RWPE2 (cell line): ENCODE measurements at regions not wholly inside any gene's neighbourhood (a gene's known extent, or its start where the extent isn't known, plus 50 kb on each side); places are given as distances from the start of the nearest gene placed in this dataset.

Source experiments
- ATAC-seq: fragments of 200-7000 bp; cut with Tn5 transposase; 3 replicates; pipeline ENCODE4 v1.9.1; 2021; ENCODE audit warnings: low read depth
- DNase-seq: peaks from one replicate; pipeline ENCODE4 v3.0.0-alpha.2; 2020; ENCODE audit warnings: low spot score
- H3K27ac ChIP-seq: fragments of 450-650 bp; 2 replicates; pipeline ENCODE4 v1.5.1; 2017; ENCODE audit warnings: mild to moderate bottlenecking; ENCODE audit not compliant: poor library complexity, severe bottlenecking
- H3K27me3 ChIP-seq: fragments of 250-450 bp; sonication (Bioruptor Pico); 2 replicates; pipeline ENCODE4 v1.5.1; 2021; ENCODE audit warnings: mild to moderate bottlenecking, moderate library complexity; ENCODE audit not compliant: insufficient read depth, poor library complexity, severe bottlenecking
- H3K36me3 ChIP-seq: fragments of 250-450 bp; sonication (Bioruptor Pico); 2 replicates; pipeline ENCODE4 v1.5.1; 2020; ENCODE audit warnings: low read depth, mild to moderate bottlenecking, moderate library complexity
- H3K4me1 ChIP-seq: fragments of 250-450 bp; sonication (Bioruptor Pico); 2 replicates; pipeline ENCODE4 v1.5.1; 2021; ENCODE audit warnings: mild to moderate bottlenecking, moderate library complexity; ENCODE audit not compliant: insufficient read depth, poor library complexity, severe bottlenecking
- H3K4me3 ChIP-seq: fragments of 250-450 bp; sonication (Bioruptor Pico); 2 replicates; pipeline ENCODE4 v1.5.1; 2021; ENCODE audit warnings: mild to moderate bottlenecking, moderate library complexity; ENCODE audit not compliant: severe bottlenecking
- H3K9me3 ChIP-seq: fragments of 250-450 bp; sonication (Bioruptor Pico); 2 replicates; pipeline ENCODE4 v1.5.1; 2021; ENCODE audit warnings: mild to moderate bottlenecking, moderate library complexity; ENCODE audit not compliant: severe bottlenecking
- TF ChIP-seq, protein P1 (sequence below): fragments of 450-650 bp; IDR thresholded peaks from one replicate; pipeline ENCODE4 v1.5.1; 2017; ENCODE audit warnings: mild to moderate bottlenecking, moderate library complexity; ENCODE audit not compliant: poor library complexity, severe bottlenecking

DNA sequence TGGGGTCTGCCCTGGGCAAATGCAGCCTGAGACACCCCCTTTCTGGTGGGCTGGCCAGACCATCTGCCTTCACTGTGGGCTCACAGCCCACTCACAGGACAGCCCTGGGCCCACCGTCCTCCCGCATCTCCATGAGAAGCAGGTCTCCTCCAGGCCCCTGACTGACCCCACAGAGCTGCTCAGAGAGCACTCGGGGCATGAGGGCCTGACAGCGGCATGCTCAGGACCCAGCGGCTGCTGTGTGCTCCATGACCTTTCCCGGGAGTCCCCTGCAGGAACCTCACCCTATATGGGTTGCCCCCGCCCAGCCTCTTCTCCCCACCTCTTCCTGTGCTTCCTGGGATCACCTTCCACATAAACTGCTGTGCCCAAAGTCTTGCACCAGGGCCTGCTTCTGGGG lies 162.4 kb upstream of the CST7 start:
- no peaks in the 10 kb centered on the region for H3K36me3 ChIP-seq
- no peak overlapping the region for H3K27ac ChIP-seq
- ATAC-seq (no peak), DNase-seq (no peak)
- TF ChIP-seq, protein P1, sequence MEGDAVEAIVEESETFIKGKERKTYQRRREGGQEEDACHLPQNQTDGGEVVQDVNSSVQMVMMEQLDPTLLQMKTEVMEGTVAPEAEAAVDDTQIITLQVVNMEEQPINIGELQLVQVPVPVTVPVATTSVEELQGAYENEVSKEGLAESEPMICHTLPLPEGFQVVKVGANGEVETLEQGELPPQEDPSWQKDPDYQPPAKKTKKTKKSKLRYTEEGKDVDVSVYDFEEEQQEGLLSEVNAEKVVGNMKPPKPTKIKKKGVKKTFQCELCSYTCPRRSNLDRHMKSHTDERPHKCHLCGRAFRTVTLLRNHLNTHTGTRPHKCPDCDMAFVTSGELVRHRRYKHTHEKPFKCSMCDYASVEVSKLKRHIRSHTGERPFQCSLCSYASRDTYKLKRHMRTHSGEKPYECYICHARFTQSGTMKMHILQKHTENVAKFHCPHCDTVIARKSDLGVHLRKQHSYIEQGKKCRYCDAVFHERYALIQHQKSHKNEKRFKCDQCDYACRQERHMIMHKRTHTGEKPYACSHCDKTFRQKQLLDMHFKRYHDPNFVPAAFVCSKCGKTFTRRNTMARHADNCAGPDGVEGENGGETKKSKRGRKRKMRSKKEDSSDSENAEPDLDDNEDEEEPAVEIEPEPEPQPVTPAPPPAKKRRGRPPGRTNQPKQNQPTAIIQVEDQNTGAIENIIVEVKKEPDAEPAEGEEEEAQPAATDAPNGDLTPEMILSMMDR, result no peak
- no peaks in the 10 kb centered on the region for H3K9me3 ChIP-seq
- no peaks in the 10 kb centered on the region for H3K27me3 ChIP-seq
- H3K4me3 ChIP-seq, result no peak overlapping the region
- H3K4me1 ChIP-seq, result no peaks in the 10 kb centered on the region

DNA sequence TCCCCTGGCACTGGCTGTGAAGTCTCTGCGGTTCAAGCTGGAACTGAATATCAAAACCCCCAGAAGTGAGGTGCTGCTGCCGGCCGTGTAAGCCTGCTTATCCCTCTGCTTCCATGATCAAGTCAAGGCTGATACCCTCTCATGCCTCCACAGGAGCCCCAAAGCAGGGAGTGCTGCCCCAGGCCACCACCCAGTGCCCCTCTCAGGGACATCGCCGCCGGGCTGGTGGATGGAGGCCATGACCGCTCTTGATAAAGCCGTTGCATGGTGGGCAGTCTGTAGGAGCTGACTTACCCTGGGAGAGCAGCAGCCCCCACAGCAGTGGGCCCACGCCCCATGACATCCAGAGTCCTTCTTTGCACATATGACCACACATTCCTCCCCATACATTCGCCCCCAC lies 162.0 kb upstream of the CST7 start:
- H3K27ac ChIP-seq, result no peak overlapping the region
- no peaks in the 10 kb centered on the region for H3K36me3 ChIP-seq
- TF ChIP-seq, protein P1, result no peak
- ATAC-seq, result no peak
- no peaks in the 10 kb centered on the region for H3K9me3 ChIP-seq
- H3K4me3 ChIP-seq, result no peak overlapping the region
- H3K27me3 ChIP-seq, result no peaks in the 10 kb centered on the region
- H3K4me1 ChIP-seq, result no peaks in the 10 kb centered on the region
- no peak for DNase-seq

DNA sequence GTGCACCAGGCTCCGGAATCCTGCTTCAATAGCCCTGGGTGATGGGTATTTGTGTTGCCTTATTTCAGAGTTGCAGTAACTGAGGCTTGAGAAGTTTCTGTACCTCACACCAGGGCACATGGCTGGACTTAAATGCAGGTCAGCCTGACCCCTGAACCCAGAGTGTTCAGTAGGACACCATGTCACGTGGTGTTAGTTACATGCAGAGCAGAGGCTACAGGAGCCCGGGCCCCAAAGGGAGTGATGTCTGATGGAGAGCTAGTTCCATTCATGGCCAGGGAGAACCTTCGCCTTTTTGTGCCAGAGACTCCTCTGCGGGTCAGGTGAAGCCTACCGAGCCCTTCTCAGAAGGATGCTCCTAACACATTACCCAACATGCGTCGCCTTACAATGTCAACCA lies 161.4 kb upstream of the CST7 start:
- H3K36me3 ChIP-seq, result no peaks in the 10 kb centered on the region
- H3K4me1 ChIP-seq, result no peaks in the 10 kb centered on the region
- DNase-seq (no peak), ATAC-seq (no peak)
- no peaks in the 10 kb centered on the region for H3K9me3 ChIP-seq
- TF ChIP-seq, protein P1, result no peak
- H3K27ac ChIP-seq, result no peak overlapping the region
- H3K4me3 ChIP-seq, result no peak overlapping the region
- no peaks in the 10 kb centered on the region for H3K27me3 ChIP-seq

DNA sequence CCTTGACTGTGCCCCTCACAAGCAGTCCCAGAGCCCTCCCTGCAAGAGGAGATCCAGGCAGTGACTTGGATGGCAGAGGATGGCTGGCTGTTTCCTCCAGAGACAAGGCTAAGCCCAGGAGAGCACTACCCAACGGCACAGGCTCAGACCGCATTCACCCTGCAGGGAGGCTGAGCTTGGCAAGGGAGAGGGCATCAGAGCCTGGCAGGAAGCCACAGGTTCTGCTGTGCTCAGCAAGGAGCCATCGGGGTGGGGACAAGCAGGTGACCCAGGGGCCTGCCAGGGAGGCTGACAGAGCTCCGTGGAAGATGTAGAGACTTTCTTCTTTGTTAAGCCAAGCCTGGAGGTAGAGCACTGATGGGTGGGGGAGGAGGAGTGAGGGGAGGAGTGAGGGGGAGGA lies 159.2 kb upstream of the CST7 start:
- ATAC-seq (no peak), DNase-seq (no peak)
- Histone ChIP-seq H3K27ac (no peak overlapping the region), H3K27me3 (no peaks in the 10 kb centered on the region), H3K4me3 (no peak overlapping the region), H3K4me1 (no peaks in the 10 kb centered on the region), H3K9me3 (no peaks in the 10 kb centered on the region), H3K36me3 (no peaks in the 10 kb centered on the region)
- TF ChIP-seq, protein P1, result no peak

DNA sequence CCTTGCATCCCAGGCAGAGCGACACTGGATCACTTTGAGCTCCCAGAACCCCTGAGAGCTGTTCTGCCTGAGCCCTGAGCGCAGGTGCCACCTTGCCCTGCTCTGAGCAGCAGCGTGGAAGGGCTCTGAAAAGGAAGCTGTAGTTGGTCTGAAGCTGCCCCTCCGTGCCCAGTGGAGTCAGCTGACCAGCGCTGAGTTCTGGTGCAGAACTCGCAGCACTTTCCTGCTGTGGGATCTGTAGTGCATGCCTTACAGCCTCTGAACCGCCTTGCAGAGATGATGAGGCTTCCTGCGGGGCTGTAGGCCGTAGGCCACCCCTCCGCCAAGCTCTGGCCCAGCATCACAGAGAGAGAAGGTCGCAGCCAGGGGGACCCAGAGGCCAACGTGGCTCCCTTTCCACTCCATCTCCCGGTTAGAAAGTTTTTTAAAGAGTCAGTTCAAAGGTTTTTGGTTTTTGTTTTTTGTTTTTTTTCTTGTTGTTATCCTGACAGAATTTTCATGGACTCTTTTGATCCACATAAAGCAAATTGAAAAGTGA lies 158.3 kb upstream of the CST7 start:
- ATAC-seq, result no peak
- no peak overlapping the region for H3K27ac ChIP-seq

More for the DNA sequence above, 158.3 kb upstream of the CST7 start:
- Histone ChIP-seq H3K27me3 (no peaks in the 10 kb centered on the region), H3K4me1 (no peaks in the 10 kb centered on the region), H3K9me3 (no peaks in the 10 kb centered on the region), H3K36me3 (no peaks in the 10 kb centered on the region), H3K4me3 (no peak overlapping the region)
- TF ChIP-seq, protein P1, result no peak
- DNase-seq, result no peak
